Left colon (tissue), 2 donors: ENCODE measurements at regions not wholly inside any gene's neighbourhood (a gene's known extent, or its start where the extent isn't known, plus 50 kb on each side); places are given as distances from the start of the nearest gene placed in this dataset.

Experiments
- ATAC-seq: fragments of 200-7000 bp; cut with Tn5 transposase; one replicate; pipeline ENCODE4 v1.9.1; 2020; ENCODE audit warnings: mild to moderate bottlenecking, moderate library complexity
- DNase-seq, 2 donors: peaks; one replicate each; pipeline ENCODE4 v3.0.0-alpha.2; 2020
- intact Hi-C, 2 donors: fragments of 100-400 bp; cut with DNase I in 1 of 2; cut with micrococcal nuclease in 1 of 2; formaldehyde crosslinking; loops; one replicate each; pipeline versions ENCODE4 v1.11.2 to v1.14.0; 2022; cut with DNase I, micrococcal nuclease
- donor health status: DM: no; HTN: no; CAD: no.
- donor health status: DM: yes; HTN: yes; CAD: no.

DNA sequence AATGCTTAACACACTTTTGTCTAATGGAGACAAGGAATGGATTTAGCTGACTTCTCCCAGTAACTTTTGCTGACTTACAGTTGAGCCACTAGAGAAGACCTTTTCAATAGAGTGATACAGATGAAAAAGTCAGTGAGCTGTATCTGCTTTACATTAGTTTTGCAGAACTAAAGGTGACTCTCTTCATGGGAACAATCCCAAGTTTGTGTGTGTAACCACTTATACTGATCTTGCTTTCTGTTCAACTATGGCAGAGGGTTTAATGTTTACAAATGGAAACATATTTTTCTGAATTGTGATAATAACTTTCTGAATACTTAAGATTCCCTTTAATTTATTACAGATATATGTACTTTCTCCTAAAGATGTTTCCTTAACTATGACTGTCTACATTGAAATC is 182.6 kb upstream of the PUDP start:
- DNase-seq (no peak), ATAC-seq (no peak)
- intact Hi-C loops, result no loop called here

- DNase-seq, result no peak
- ATAC-seq, result no peak
- intact Hi-C loops, result no loop called here
Observed at GRCh38 chrX:7318661-7319060, 170.7 kb upstream of the PUDP start.

DNA sequence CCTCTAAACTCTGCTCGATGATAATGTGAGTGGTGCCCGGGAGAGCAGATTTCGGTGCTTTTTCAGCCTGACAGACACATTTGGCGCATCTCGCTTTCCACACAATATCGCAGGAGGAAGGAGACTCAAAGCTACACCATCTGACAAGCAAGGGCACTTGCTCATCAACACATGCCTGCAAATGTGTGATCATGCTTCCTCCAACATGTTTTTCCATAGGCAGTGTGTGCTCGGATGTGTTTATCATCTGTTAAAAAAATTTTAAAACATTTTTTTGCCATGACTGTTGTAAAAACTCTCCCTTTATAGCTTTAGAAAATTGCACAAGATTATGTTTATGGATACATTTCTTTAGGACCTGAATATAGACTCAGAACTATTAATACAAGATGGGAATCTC is 170.3 kb upstream of the PUDP start:
- ATAC-seq (no peak), DNase-seq (no peak)
- intact Hi-C loops, result no loop called here

GRCh38 chrX:7316887-7317286 is 168.9 kb upstream of the PUDP start:
- intact Hi-C loops, result no loop called here
- ATAC-seq (no peak), DNase-seq (no peak)

DNA sequence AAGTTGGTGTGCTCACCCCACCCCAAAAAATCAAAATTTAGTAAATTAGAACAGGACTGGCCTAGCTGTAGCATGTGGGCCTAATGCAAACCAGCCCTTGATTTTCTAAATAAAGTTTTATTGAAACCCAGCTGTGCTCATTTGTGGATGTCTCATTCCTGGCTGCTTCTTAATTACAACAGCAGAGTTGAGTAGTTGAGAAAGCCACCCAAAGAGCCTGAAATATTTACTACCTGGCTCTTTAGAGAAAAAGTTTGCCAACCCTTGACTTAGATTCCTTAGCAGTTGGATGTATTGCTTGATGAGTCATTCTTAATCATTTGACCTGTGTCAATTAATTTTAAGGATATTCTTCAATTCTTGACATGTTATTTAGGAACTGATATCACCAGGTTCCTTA is 168.3 kb upstream of the PUDP start:
- ATAC-seq (no peak), DNase-seq (no peak)
- intact Hi-C loops, result no loop called here

DNA sequence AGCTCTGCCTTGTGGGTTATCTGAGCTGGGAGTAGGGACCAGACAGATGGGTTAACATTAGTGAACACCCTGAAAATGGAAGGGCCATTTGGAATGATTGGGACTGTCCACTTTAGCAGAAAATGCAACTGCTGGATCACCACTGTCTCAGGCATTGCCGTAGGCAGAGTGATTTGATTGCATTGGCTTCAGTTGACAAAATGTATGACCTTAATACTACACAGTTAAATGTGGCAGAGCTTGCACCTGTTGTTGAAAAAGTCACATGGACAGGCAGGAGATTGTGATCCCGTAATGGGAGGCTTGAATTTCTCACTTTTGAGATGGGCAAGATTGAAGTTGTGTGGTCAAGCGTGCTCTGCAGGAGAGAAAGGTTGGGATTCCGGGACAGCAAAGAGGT is 166.5 kb upstream of the PUDP start:
- intact Hi-C loops, result no loop called here
- ATAC-seq (no peak), DNase-seq (no peak)

DNA sequence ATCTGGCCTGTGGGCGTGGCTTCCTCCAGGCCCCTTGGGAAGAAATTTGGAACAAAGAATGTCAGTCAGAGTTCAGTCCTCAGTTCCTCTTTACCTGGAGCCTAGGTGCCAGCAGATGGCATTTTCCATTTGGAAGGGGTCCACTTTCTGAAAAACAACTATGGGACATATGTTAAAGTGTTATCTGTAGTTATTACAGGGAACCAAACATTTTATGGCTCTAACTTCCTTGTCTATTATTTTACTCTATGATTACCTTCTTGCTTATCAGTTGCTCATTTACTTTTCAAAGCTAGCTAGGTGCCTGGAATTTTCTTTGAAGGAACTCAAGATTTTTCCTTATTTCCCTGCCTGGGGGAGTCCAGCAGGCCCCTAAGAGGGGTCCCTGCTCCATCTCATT is 159.8 kb upstream of the PUDP start:
- ATAC-seq, result peak; percentile 62
- intact Hi-C loops, result no loop called here
- no peak for DNase-seq

DNA sequence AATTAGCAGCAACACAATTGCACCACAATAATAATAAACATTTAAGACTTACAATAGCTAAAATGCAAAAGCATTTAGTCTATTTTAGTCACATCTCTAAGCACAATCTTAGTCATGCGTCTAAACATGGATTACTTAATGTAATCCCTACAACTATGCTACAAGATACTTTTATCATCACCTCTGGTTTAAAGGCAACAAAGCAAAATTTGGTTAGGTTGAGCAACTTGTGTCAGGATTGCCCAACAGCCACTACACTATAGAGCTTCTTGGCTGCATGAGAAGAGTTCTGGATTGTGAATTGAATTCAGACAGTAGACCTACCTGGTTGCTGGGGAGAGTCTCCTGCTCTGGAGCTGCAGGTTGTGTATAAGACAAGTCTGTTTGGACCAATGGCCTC is 146.5 kb upstream of the PUDP start:
- ATAC-seq, result no peak
- DNase-seq, result no peak
- intact Hi-C loops, result no loop called here

GRCh38 chrX:7286168-7286837 is 138.3 kb upstream of the PUDP start:
- no peak for DNase-seq
- ATAC-seq, result no peak
- intact Hi-C loops, result no loop called here

- intact Hi-C loops, result no loop called here
- ATAC-seq, result no peak
- DNase-seq, result no peak
Observed at GRCh38 chrX:7285765-7286164, 137.8 kb upstream of the PUDP start.

DNA sequence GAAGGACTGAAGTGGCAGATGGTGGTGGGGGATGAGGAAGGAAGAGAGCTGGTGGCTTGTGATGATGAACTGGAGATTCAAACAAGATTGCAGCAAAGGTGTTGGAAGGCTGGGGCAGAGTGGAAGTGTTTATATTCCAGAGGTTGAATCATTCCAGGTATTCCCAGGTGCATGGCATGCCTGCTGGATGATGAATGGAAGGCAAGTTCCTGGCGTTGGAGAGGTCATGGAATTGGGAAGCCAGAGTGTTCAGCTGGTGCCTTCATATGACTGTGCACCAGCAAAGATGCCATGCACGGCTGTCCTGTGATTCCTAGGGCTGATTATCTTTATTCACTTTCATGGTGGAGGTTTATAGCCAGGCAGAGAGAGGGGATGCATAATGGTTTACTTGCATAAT is 135.8 kb upstream of the PUDP start:
- intact Hi-C loops, result no loop called here
- no peak for DNase-seq
- no peak for ATAC-seq

DNA sequence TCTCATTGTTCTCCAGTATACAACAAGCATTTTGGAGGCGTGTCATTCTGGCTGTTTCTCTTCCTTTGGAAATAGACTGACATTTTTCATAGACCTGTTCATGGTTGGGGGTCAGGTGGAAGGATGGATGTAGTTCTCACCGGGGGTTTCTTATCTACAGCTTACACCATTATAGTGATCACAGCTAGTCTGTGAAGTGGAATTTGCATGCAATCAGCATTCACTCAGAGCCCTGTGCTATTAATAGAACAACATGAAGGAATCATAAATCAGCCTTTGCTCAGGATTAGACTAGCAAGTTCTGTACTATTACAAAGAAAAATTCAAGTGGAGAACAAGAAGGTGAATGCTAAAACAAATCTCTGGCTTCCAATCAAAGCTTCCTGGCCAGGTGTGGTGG is 132.6 kb upstream of the PUDP start:
- no peak for ATAC-seq

DNA sequence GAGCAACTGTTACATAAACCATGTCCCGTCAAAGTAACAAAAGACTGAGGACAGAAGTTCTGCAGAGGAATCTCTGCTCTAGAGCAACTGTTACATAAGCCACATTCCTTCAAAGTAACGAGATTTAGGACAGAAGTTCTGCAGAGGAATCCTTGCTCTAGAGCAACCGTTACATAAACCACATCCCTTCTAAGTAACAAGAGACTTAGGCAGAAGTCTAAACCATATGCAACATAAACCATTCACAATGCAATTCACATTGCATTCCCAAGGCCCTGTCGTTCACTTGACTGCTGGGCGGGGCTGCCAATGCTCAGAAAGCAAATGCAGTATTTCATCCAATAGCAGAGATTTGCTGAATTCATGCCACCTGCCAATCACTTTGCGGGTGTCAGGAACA is 124.4 kb upstream of the PUDP start:
- ATAC-seq, result no peak
- DNase-seq, result no peak
- intact Hi-C loops, result no loop called here

More for the DNA sequence above, 132.6 kb upstream of the PUDP start:
- no peak for DNase-seq
- intact Hi-C loops, result no loop called here

- intact Hi-C loops, result no loop called here
Observed at GRCh38 chrX:7270933-7271332, 123.0 kb upstream of the PUDP start.

DNA sequence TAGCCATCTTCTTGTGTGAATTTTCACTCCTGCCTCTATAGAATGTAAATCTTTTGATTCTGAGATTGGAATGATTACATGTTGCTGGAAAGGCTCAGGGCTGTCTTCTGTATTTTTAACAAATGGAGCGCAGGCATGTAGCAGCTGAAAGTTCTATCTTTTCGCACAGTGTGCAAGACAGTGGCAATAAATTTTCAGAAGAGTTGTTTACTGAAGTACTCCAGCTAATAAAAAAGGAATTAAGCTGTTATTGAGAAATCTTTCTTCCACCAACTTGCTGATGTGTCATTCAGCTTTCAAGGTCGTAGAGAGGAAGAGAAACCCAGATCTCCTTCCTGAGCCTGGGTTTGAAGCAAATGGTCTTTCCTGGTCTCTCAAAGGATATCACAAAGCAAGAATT is 122.0 kb upstream of the PUDP start:
- ATAC-seq (no peak), DNase-seq (no peak)
- intact Hi-C loops, result no loop called here

More at GRCh38 chrX:7270933-7271332, 123.0 kb upstream of the PUDP start:
- DNase-seq (no peak), ATAC-seq (no peak)

DNA sequence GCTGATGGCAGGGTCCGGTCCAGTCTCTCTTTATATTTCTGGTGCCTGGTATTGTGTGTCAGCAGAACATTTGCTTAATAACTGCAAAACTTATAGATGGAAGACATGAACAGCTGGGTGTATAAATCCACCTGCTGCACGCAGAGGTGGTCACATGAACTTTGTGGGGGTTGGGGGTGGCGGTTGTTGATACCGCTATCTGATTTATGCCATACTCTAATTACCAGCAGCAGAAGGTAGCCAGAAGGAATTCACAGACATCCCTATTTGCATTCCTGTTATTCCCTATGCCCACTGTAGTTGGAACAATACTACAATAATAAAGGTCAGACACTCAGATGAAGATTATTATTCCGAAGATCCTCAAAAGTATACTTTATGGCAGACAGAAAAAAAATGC is 121.6 kb upstream of the PUDP start:
- intact Hi-C loops, result no loop called here
- ATAC-seq (no peak), DNase-seq (no peak)

DNA sequence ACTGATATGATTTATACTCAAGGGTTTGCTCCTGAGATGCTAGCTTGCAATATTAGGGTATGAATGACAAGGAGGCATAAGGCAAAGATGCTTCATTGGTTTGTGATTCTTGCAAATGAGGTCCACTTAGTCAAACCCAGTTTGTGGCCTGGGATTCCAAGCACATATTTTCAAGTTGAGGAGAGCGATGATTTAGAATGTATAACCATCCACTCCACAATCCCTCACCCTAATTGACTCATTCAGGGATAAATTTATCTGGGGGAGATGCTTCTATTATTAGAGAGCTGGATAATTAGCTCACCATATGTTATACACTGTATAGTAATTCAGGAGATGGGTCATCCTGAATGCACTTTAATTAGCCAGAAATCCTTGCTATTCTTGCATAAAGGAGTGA is 118.3 kb upstream of the PUDP start:
- intact Hi-C loops, result no loop called here
- ATAC-seq (no peak), DNase-seq (no peak)

DNA sequence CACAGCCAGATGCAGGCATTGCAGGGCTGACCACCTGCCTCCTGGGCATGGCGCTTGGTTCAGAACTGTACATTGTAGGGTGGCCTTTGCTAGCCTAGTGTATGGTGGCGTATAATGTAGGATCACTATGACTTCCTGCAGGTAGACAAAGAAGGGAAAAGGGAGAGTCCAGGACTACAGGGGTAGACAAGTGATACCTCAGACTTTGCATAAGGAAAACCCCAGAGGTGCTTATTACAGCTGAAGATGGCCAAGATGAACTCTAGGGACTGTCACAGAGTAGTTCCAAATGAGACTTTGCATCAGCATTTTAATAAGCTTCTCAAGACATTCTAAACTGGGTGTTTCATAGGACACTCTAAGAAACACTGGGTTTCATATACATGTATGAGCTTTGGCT is 116.4 kb upstream of the PUDP start:
- intact Hi-C loops, result no loop called here
- ATAC-seq (no peak), DNase-seq (no peak)

DNA sequence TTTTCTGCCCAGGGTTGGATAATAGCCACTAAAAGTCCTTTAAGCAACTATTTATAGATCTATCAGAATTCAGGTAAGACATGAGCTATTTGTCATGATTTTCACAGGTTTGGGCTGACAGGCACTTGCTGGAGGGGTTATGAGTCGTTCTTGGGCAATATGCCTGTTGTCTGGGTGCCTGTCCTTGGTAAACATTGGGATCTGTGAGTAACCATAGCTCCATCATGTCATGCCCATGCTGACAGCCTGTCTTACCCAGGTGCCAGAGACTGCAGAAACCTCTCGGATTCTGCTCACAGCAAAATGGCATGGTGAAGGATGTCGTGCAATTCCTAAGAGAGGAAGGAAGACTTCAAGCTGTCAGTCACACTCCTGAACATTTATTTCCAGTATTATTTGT is 116.0 kb upstream of the PUDP start:
- DNase-seq, result no peak
- no peak for ATAC-seq
- intact Hi-C loops, result no loop called here

- intact Hi-C loops, result no loop called here
- DNase-seq, result no peak
- ATAC-seq, result peak; percentile 58
Observed at GRCh38 chrX:7263330-7263729, 115.4 kb upstream of the PUDP start.

DNA sequence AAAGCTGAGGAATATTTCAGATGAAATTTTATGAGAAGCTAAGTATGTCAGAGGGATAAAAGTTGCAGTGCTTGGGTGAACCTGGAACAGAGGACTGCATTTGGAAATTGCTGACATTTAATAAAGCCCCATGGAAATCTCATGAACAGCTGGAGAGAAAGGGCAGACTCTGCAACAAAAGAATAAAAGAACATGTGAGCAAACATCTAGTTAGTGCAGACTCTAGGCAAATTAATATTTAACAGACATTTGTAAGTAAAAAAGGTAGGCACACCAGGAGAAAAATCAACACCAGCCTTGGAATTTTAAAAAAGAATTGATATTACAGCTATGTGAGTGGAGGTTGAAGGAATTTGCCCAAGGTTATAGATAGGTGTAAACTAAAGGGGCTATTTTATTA is 114.6 kb upstream of the PUDP start:
- ATAC-seq, result peak; percentile 59
- no peak for DNase-seq
- intact Hi-C loops, result no loop called here
